ENCODE measurements at regions not wholly inside any gene's neighbourhood (a gene's known extent, or its start where the extent isn't known, plus 50 kb on each side); places are given as distances from the start of the nearest gene placed in this dataset.

DNA sequence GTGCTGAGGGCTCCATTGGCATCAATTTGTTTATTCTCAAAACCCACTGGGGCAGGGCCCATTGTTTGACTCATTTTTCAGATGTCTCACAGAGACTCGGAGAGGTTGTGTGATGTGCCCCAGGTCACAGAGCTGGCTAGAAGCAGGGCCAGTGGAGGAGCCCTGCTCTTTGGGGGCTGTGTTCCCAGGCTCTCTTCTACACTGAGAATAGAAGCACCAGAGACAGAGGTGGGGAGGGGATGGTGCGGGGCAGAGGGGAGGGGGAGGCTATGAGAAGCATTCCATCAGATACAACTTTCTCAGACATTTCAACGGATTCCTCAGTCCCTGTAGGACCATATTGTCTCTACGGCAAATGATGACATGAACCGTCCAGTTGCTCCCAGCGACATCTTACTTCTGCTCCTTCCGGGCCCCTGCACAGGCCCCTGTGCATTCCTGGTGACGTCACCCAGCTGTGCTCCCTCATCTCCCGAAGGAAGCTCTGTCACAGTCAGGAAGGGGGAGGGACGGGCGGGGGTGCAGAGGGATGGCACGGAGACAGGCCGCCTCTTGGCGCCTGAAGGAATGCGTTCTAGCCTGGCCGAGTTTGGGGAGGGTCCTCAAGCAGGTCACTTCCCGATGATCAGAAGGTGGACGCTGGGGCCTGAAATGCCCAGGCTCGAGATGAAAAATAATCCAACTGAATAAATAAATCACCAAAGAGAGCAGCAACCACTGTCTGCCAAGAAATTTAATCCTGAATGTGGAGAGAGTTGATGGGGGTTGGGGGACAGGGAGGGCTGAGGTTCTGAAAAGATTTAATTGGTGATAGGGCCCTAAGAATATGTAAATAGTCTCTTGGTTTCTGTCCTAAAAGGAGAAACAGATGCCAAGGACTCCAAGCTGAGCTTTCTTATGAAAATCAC is 114.1 kb downstream of the NOG start:
- DNase-seq (ENCODE audit: low spot score) = peak; percentile 63
- H3K27ac Mint-ChIP-seq = peak overlapping the region; percentile 33
- H3F3A ChIP-seq (ENCODE audit: low read depth) = no peaks in the 10 kb centered on the region
- no peak overlapping the region for H3K27ac ChIP-seq
- H3K4me1 ChIP-seq = peaks cover 18% of the 10 kb centered on the region
- peak overlapping the region; percentile 51 for H2AFZ ChIP-seq (replicated peaks)
- TF ChIP-seq, protein P1, sequence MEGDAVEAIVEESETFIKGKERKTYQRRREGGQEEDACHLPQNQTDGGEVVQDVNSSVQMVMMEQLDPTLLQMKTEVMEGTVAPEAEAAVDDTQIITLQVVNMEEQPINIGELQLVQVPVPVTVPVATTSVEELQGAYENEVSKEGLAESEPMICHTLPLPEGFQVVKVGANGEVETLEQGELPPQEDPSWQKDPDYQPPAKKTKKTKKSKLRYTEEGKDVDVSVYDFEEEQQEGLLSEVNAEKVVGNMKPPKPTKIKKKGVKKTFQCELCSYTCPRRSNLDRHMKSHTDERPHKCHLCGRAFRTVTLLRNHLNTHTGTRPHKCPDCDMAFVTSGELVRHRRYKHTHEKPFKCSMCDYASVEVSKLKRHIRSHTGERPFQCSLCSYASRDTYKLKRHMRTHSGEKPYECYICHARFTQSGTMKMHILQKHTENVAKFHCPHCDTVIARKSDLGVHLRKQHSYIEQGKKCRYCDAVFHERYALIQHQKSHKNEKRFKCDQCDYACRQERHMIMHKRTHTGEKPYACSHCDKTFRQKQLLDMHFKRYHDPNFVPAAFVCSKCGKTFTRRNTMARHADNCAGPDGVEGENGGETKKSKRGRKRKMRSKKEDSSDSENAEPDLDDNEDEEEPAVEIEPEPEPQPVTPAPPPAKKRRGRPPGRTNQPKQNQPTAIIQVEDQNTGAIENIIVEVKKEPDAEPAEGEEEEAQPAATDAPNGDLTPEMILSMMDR (IDR thresholded peaks at IDR 0.05) = no peak
- TF ChIP-seq EZH2phosphoT487 (IDR thresholded peaks at IDR 0.05) = no peak
- TF ChIP-seq EZH2 (IDR thresholded peaks at IDR 0.05) = no peak
- no peaks in the 10 kb centered on the region for H3K36me3 Mint-ChIP-seq
- H3K4me3 ChIP-seq = no peak overlapping the region
- H3K79me2 ChIP-seq (ENCODE audit: low read depth) = no peaks in the 10 kb centered on the region
- peak overlapping the region; percentile 26 for H3K4me2 ChIP-seq
- no peak overlapping the region for H3K4me3 Mint-ChIP-seq
- H3K9ac ChIP-seq = no peak overlapping the region
- H3K9me3 ChIP-seq (ENCODE audit: low read depth) = no peaks in the 10 kb centered on the region
- H3K27me3 ChIP-seq = no peaks in the 10 kb centered on the region
- no peaks in the 10 kb centered on the region for H4K20me1 ChIP-seq (ENCODE audit: low read depth)
- H3K36me3 ChIP-seq = no peaks in the 10 kb centered on the region
- H3K9me3 Mint-ChIP-seq = no peaks in the 10 kb centered on the region
- H3K27me3 Mint-ChIP-seq (ENCODE audit: insufficient read depth, low read depth) = peaks cover 11% of the 10 kb centered on the region
- H3K4me1 Mint-ChIP-seq = peaks cover 28% of the 10 kb centered on the region

DNA sequence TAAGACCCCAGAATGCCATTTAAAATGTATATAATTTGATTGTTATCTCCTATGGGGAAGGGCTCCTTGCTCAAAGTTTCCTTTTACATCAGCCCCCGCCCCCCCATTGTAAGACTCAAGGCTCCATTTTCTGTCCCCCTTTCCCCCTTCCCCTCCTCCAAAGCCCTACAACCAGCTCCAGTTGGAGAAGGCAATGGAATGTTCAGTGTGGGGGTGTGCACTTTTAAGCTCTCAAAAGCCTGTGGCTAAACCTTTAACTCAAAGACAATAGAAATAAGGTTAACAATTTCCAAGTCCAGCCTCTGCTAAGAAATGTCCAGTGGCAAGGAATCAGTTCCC is 114.7 kb downstream of the NOG start:
- no peaks in the 10 kb centered on the region for H3K27me3 ChIP-seq
- peaks cover 18% of the 10 kb centered on the region for H3K4me1 ChIP-seq
- peaks cover 28% of the 10 kb centered on the region for H3K4me1 Mint-ChIP-seq
- no peaks in the 10 kb centered on the region for H3F3A ChIP-seq (ENCODE audit: low read depth)
- DNase-seq (ENCODE audit: low spot score) = peak; percentile 43
- H4K20me1 ChIP-seq (ENCODE audit: low read depth) = no peaks in the 10 kb centered on the region
- H3K36me3 ChIP-seq = no peaks in the 10 kb centered on the region
- H2AFZ ChIP-seq (replicated peaks) = peak overlapping the region; percentile 51
- H3K9ac ChIP-seq = no peak overlapping the region
- no peaks in the 10 kb centered on the region for H3K9me3 ChIP-seq (ENCODE audit: low read depth)
- H3K27ac ChIP-seq = no peak overlapping the region
- H3K4me2 ChIP-seq = peak overlapping the region; percentile 26
- no peaks in the 10 kb centered on the region for H3K36me3 Mint-ChIP-seq
- H3K27me3 Mint-ChIP-seq (ENCODE audit: insufficient read depth, low read depth) = peaks cover 10% of the 10 kb centered on the region
- H3K9me3 Mint-ChIP-seq = no peaks in the 10 kb centered on the region
- H3K79me2 ChIP-seq (ENCODE audit: low read depth) = no peaks in the 10 kb centered on the region
- H3K4me3 Mint-ChIP-seq = peak overlapping the region; percentile 48
- TF ChIP-seq, protein P1 (IDR thresholded peaks at IDR 0.05) = no peak
- TF ChIP-seq EZH2 (IDR thresholded peaks at IDR 0.05) (no peak), EZH2phosphoT487 (IDR thresholded peaks at IDR 0.05) (no peak)
- no peak overlapping the region for H3K27ac Mint-ChIP-seq
- no peak overlapping the region for H3K4me3 ChIP-seq

DNA sequence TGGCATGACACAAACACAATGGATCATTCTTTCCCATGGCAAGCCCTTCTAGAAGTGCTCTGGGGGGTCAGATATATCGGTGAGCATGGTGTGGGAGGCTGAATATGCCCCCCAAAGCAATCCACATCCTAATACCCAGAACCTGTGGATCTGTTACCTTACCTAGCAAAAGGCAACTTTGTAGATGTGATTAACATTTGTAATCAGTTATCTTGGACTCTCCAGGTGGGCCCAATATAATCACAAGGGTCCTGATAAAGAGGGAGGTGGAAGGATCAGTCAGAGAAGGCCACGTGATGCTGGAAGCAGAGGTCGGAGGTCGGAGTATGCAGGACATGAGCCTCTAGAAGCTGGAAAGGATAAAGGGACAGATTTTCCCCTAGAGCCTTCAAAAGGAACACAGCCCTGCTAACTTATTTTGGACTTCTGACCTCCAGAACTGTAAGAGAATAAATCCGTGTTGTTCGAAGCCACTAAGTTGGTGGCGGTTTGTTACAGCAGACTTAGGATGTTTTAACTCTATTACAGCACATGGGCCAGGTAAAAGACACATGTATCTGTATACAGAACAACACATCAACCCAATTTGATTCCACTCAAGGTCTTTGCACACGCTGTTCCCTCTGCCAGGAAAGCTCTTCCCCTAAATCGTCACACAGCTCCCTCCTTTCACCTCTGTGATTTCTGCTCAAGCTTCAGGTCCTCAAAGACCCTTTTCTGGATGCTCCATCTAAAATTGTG is 115.3 kb downstream of the NOG start:
- TF ChIP-seq, protein P1 (IDR thresholded peaks at IDR 0.05) = no peak
- TF ChIP-seq EZH2phosphoT487 (IDR thresholded peaks at IDR 0.05) (no peak), EZH2 (IDR thresholded peaks at IDR 0.05) (no peak)
- Histone ChIP-seq H3F3A (ENCODE audit: low read depth) (no peaks in the 10 kb centered on the region), H3K4me1 (peaks cover 18% of the 10 kb centered on the region), H2AFZ (replicated peaks) (no peak overlapping the region), H3K79me2 (ENCODE audit: low read depth) (no peaks in the 10 kb centered on the region), H3K9ac (no peak overlapping the region), H3K36me3 (no peaks in the 10 kb centered on the region), H3K9me3 (ENCODE audit: low read depth) (no peaks in the 10 kb centered on the region), H3K4me3 (no peak overlapping the region), H3K4me2 (peak overlapping the region; percentile 26), H4K20me1 (ENCODE audit: low read depth) (no peaks in the 10 kb centered on the region), H3K27ac (no peak overlapping the region), H3K27me3 (no peaks in the 10 kb centered on the region)
- H3K9me3 Mint-ChIP-seq = no peaks in the 10 kb centered on the region
- H3K27ac Mint-ChIP-seq = no peak overlapping the region
- no peak for DNase-seq (ENCODE audit: low spot score)
- no peak overlapping the region for H3K4me3 Mint-ChIP-seq
- peaks cover 7% of the 10 kb centered on the region for H3K27me3 Mint-ChIP-seq (ENCODE audit: insufficient read depth, low read depth)
- H3K4me1 Mint-ChIP-seq = peaks cover 28% of the 10 kb centered on the region
- no peaks in the 10 kb centered on the region for H3K36me3 Mint-ChIP-seq
